K562 (cell line): ENCODE measurements at regions not wholly inside any gene's neighbourhood (a gene's known extent, or its start where the extent isn't known, plus 50 kb on each side); places are given as distances from the start of the nearest gene placed in this dataset.

Source experiments
- DIDO1 ChIP-seq: fragments of 450-650 bp; IDR thresholded peaks from 2 replicates; pipeline ENCODE4 v1.6.1; 2016; ENCODE audit warnings: low read depth, missing biosample characterization, missing genetic modification characterization
- EP300 ChIP-seq: IDR thresholded peaks from 2 replicates; pipeline ENCODE4 v1.6.1; 2012; ENCODE audit warnings: low read length, improper control_type of control experiment
- POLR2B ChIP-seq: fragments of 450-650 bp; IDR thresholded peaks from 2 replicates; pipeline ENCODE4 v1.6.1; 2018; ENCODE audit warnings: low read depth; ENCODE audit not compliant: partially characterized antibody

DNA sequence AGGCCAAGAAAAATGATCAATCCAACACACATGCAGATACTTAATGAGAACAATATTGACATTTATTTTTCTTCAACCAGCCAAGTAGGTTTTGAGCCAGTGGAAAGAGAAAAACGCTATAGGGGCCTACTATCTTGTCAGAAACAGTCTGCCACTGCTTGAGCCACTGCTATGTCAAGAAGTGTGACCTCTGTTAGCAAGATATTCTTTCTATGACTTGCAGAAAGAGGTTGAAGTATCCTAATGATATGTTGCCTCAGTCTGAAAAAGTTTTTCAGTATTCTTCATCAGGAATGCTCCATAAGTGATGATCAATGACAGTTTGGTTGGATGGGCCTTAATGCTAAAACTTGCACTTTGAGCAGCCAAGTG lies 328.4 kb upstream of the KCND2 start:
- no peak for TF ChIP-seq EP300
- no peak for TF ChIP-seq POLR2B
- no peak for TF ChIP-seq DIDO1 (tag)
